Activated naive CD8-positive, alpha-beta T cell treated with anti-CD3 and anti-CD28 coated beads, Interleukin-2, amount 10 ng/mL, durations not matched to agents 7 days and 5 days (primary cell): ENCODE measurements at regions not wholly inside any gene's neighbourhood (a gene's known extent, or its start where the extent isn't known, plus 50 kb on each side); places are given as distances from the start of the nearest gene placed in this dataset.

ENCODE experiments used
- ATAC-seq: fragments of 150-1000 bp; cut with Tn5 transposase; one replicate; pipeline ENCODE4 v1.10.0; 2021; ENCODE audit warnings: low read depth, moderate library complexity
- POLR2A ChIA-PET: fragments of 350-600 bp; sonication (Branson Sonifier 250); formaldehyde crosslinking; loops from one replicate; lab custom pipeline; 2021; ENCODE audit warnings: antibody characterized with exemption; lab: Charles Lee
- DNase-seq: peaks from one replicate; pipeline ENCODE4 v3.0.0; 2021
- H3K27ac Mint-ChIP-seq: one replicate; pipeline ENCODE4 v1.8.0; 2022; ENCODE audit warnings: mild to moderate bottlenecking, mixed read lengths
- H3K27me3 Mint-ChIP-seq: one replicate; pipeline ENCODE4 v1.8.0; 2022; ENCODE audit warnings: mild to moderate bottlenecking, moderate library complexity, mixed read lengths
- H3K36me3 Mint-ChIP-seq: one replicate; pipeline ENCODE4 v1.8.0; 2021; ENCODE audit warnings: mild to moderate bottlenecking, mixed read lengths
- H3K4me1 Mint-ChIP-seq: one replicate; pipeline ENCODE4 v1.8.0; 2021; ENCODE audit warnings: mixed read lengths
- H3K4me3 Mint-ChIP-seq: one replicate; pipeline ENCODE4 v1.8.0; 2022; ENCODE audit warnings: mild to moderate bottlenecking, moderate library complexity, mixed read lengths
- H3K9me3 Mint-ChIP-seq: one replicate; pipeline ENCODE4 v1.8.0; 2021; ENCODE audit warnings: mixed read lengths

DNA sequence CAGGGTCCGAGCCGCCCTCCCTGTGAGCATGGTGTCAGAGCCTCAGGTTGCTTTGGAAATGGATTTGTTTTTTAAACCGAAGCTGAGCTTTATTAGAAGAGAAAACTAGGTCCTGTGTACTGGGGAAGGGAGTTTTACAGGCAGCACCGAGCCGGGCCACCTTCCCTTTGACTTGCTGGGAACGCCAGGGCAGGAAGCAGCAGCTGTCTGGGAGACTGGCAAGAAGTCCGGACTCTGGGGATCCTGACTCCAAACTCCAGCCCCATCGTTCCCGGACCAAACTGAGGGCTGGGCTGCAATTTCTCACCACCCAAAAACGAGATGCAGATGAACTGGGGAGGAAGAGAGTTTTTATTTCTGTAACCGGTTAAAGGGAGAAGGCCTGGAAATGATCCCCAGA is 214.9 kb upstream of the KCNG1 start:
- ATAC-seq (no peak), DNase-seq (no peak)
- H3K27ac Mint-ChIP-seq: no peak overlapping the region
- peaks cover 4% of the 10 kb centered on the region for H3K9me3 Mint-ChIP-seq
- POLR2A ChIA-PET: no interaction called here
- no peaks in the 10 kb centered on the region for H3K36me3 Mint-ChIP-seq
- H3K27me3 Mint-ChIP-seq: peaks cover 15% of the 10 kb centered on the region
- no peak overlapping the region for H3K4me3 Mint-ChIP-seq
- no peaks in the 10 kb centered on the region for H3K4me1 Mint-ChIP-seq

GRCh38 chr20:51237278-51237677 is 214.4 kb upstream of the KCNG1 start:
- H3K9me3 Mint-ChIP-seq: peaks cover 3% of the 10 kb centered on the region
- H3K4me1 Mint-ChIP-seq: no peaks in the 10 kb centered on the region
- peaks cover 17% of the 10 kb centered on the region for H3K27me3 Mint-ChIP-seq
- H3K27ac Mint-ChIP-seq: no peak overlapping the region
- DNase-seq (no peak), ATAC-seq (no peak)
- POLR2A ChIA-PET: no interaction called here
- no peak overlapping the region for H3K4me3 Mint-ChIP-seq
- H3K36me3 Mint-ChIP-seq: no peaks in the 10 kb centered on the region

DNA sequence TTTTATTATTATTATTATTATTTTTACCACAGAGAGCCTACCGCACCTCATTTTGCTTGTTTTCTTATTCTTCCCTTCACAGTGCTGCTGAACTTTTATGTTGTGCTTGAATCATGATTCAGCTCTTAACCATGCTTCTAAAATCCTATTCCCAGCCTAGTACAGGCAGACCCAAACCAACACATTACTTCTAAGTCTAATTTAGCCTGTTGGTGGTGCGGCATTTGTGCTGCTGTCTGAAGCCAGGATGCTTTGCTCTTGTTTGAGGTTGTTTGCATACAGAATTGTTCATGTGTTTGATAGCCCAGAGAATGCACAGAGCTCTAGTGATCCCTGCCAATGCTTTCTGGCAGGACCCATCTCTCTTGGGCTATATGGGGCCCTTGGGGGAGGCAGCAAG is 213.5 kb upstream of the KCNG1 start:
- ATAC-seq (no peak), DNase-seq (no peak)
- POLR2A ChIA-PET: no interaction called here
- Mint-ChIP-seq H3K4me3 (no peak overlapping the region), H3K9me3 (no peaks in the 10 kb centered on the region), H3K27me3 (peaks cover 18% of the 10 kb centered on the region), H3K27ac (no peak overlapping the region), H3K36me3 (no peaks in the 10 kb centered on the region), H3K4me1 (no peaks in the 10 kb centered on the region)

GRCh38 chr20:51233345-51233744 is 210.4 kb upstream of the KCNG1 start:
- no peak overlapping the region for H3K4me3 Mint-ChIP-seq
- POLR2A ChIA-PET: no interaction called here
- H3K9me3 Mint-ChIP-seq: no peaks in the 10 kb centered on the region
- no peaks in the 10 kb centered on the region for H3K4me1 Mint-ChIP-seq
- H3K27me3 Mint-ChIP-seq: peaks cover 17% of the 10 kb centered on the region
- H3K27ac Mint-ChIP-seq: no peak overlapping the region
- ATAC-seq (no peak), DNase-seq (no peak)
- H3K36me3 Mint-ChIP-seq: no peaks in the 10 kb centered on the region

DNA sequence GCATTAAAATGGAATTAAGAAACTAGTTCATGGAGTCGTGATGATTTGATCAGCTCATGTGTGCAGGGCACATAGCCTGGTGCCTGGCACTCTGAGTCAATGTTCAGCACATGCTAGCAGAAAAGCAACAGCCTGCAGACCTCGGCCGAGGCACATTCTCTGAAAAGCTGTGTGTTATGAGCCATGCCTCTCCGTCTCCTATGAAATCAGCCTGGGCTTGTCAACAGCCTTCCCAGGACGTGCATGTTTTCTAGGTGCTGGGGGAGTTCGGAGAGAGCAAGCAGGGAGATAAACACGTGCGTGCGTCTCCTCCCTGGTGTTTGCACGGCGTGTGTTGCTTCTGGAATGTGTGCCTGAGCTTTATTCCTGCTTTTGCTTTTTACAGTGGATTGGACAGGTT is 207.8 kb upstream of the KCNG1 start:
- H3K27ac Mint-ChIP-seq: no peak overlapping the region
- H3K4me3 Mint-ChIP-seq: no peak overlapping the region
- H3K4me1 Mint-ChIP-seq: no peaks in the 10 kb centered on the region
- no peaks in the 10 kb centered on the region for H3K36me3 Mint-ChIP-seq
- no peaks in the 10 kb centered on the region for H3K9me3 Mint-ChIP-seq
- ATAC-seq (no peak), DNase-seq (no peak)
- POLR2A ChIA-PET: no interaction called here
- peaks cover 17% of the 10 kb centered on the region for H3K27me3 Mint-ChIP-seq

- no peaks in the 10 kb centered on the region for H3K4me1 Mint-ChIP-seq
- DNase-seq (no peak), ATAC-seq (no peak)
- H3K27ac Mint-ChIP-seq: no peak overlapping the region
- POLR2A ChIA-PET: no interaction called here
- no peak overlapping the region for H3K4me3 Mint-ChIP-seq
- peaks cover 7% of the 10 kb centered on the region for H3K27me3 Mint-ChIP-seq
- H3K9me3 Mint-ChIP-seq: no peaks in the 10 kb centered on the region
- no peaks in the 10 kb centered on the region for H3K36me3 Mint-ChIP-seq
These were observed 205.9 kb upstream of the KCNG1 start for GRCh38 chr20:51228763-51229162.

GRCh38 chr20:51227744-51228143 is 204.8 kb upstream of the KCNG1 start:
- peaks cover 4% of the 10 kb centered on the region for H3K27me3 Mint-ChIP-seq
- POLR2A ChIA-PET: no interaction called here
- H3K4me1 Mint-ChIP-seq: no peaks in the 10 kb centered on the region

GRCh38 chr20:51223183-51223720 is 200.3 kb upstream of the KCNG1 start:
- Mint-ChIP-seq H3K27me3 (peaks cover 29% of the 10 kb centered on the region), H3K36me3 (no peaks in the 10 kb centered on the region), H3K27ac (no peak overlapping the region), H3K9me3 (no peaks in the 10 kb centered on the region), H3K4me3 (no peak overlapping the region), H3K4me1 (peaks cover 11% of the 10 kb centered on the region)
- POLR2A ChIA-PET: interaction anchor here (0.6 kb wide), 1 partner anchor 498 kb away, joined by 7 read pairs; no protein-coding TSS in a partner anchor
- ATAC-seq: no peak
- DNase-seq: no peak

More at GRCh38 chr20:51227744-51228143, 204.8 kb upstream of the KCNG1 start:
- no peak overlapping the region for H3K4me3 Mint-ChIP-seq
- no peak for DNase-seq
- no peak overlapping the region for H3K27ac Mint-ChIP-seq
- no peaks in the 10 kb centered on the region for H3K36me3 Mint-ChIP-seq
- no peak for ATAC-seq
- no peaks in the 10 kb centered on the region for H3K9me3 Mint-ChIP-seq

DNA sequence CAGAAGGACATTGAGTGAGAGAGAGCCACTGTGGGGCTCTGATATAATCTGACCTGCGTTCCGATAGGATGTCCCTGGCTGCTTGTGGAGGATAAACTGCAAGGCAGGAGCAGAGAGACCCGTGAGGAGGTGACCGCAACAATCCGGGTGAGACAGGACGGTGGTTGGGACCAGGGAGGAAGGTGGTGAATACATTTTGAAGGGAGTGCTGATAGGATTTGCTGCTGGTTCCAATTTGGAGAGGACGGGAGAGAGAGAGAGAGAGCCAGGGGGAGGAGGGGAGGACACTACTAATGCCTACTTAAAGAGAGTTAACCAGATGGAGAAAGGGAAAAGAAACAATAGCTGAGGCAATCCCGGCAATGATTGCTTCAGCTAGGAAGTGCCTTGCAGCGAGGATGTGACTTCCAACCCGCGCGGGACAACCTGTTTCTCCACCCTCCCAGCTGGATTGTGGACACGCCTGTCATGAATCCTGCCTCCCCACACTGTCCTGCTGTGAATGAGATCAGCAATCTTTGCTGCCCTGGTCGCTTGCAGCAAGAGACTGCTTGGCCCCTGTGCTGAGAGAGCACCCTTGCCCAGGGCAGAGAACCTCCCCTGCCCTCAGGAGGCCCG is 199.0 kb upstream of the KCNG1 start:
- no peak overlapping the region for H3K4me3 Mint-ChIP-seq
- H3K27me3 Mint-ChIP-seq: peaks cover 37% of the 10 kb centered on the region
- no peak for DNase-seq
- H3K4me1 Mint-ChIP-seq: peaks cover 11% of the 10 kb centered on the region
- no peak for ATAC-seq
- POLR2A ChIA-PET: no interaction called here
- peaks cover 5% of the 10 kb centered on the region for H3K9me3 Mint-ChIP-seq
- no peaks in the 10 kb centered on the region for H3K36me3 Mint-ChIP-seq
- no peak overlapping the region for H3K27ac Mint-ChIP-seq

DNA sequence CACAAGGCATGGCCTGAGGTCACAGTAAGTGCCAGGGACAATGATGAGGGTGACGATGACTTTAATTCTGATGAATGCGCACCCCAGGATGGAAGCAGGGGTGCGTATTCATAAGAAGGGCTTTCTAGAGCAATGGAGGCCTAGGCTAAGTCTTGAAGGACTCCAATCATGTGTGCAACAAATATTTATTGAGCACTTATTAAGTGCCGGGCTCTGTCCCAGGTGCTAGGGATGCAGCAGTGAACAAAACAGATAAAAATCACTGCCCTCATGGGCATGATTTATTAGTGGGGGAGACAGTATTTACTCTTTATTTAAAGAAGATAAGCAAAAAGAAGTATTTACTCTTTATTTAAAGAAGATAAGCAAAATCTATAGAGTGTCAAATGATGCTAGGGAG is 198.2 kb upstream of the KCNG1 start:
- no peak for ATAC-seq
- Mint-ChIP-seq H3K4me3 (no peak overlapping the region), H3K27me3 (peaks cover 39% of the 10 kb centered on the region), H3K9me3 (peaks cover 8% of the 10 kb centered on the region), H3K36me3 (no peaks in the 10 kb centered on the region), H3K4me1 (peaks cover 11% of the 10 kb centered on the region), H3K27ac (no peak overlapping the region)
- DNase-seq: no peak
- POLR2A ChIA-PET: no interaction called here

- Mint-ChIP-seq H3K27me3 (peaks cover 41% of the 10 kb centered on the region), H3K4me3 (no peak overlapping the region)
These were observed 197.4 kb upstream of the KCNG1 start for GRCh38 chr20:51220293-51220706.

DNA sequence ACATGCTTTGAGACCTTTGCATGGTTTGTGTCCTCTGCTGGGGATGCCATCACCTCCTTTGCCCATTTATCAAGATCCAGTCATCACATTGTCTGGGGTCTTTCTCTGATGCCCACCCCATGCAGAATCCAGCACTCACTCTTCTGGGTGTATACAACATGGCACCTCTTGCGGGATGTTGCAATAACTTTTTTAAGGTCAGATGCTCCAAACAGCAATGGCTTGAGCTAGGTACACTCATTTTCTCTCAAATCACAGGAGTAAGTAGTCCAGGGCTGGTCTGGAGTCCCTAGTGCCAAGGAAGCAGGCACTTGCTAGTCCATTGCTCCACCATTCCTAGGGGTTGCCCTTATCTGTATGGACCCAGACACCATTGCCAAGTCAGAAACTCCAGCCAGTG is 196.6 kb upstream of the KCNG1 start:
- Mint-ChIP-seq H3K4me3 (no peak overlapping the region), H3K9me3 (peaks cover 8% of the 10 kb centered on the region), H3K36me3 (no peaks in the 10 kb centered on the region), H3K27ac (no peak overlapping the region), H3K4me1 (peaks cover 11% of the 10 kb centered on the region), H3K27me3 (peaks cover 44% of the 10 kb centered on the region)
- DNase-seq: no peak
- POLR2A ChIA-PET: no interaction called here
- ATAC-seq: no peak

More at GRCh38 chr20:51220293-51220706, 197.4 kb upstream of the KCNG1 start:
- Mint-ChIP-seq H3K4me1 (peaks cover 11% of the 10 kb centered on the region), H3K27ac (no peak overlapping the region), H3K36me3 (no peaks in the 10 kb centered on the region), H3K9me3 (peaks cover 8% of the 10 kb centered on the region)
- DNase-seq (peak; percentile 78), ATAC-seq (peak; percentile 58)
- POLR2A ChIA-PET: no interaction called here

DNA sequence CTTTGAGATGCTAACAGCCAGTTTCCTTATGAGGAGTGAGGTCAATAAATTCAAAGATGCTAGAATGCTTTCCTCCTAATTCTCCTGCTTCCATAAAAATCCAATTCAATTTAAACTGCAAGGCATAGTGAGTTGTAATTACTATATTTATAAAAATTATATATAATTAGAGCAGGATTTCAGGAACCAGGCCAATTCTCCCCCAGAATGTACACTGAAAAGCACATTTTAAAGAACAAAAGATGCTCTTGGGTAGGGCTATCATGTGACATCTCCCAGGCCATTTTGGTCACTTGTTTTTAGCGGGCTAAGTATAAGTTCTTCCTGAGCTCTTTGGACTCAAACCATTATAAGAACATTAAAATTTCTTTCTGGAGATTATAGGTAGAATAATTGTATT is 195.7 kb upstream of the KCNG1 start:
- no peak overlapping the region for H3K27ac Mint-ChIP-seq
- peaks cover 11% of the 10 kb centered on the region for H3K4me1 Mint-ChIP-seq
- DNase-seq (no peak), ATAC-seq (no peak)
- POLR2A ChIA-PET: no interaction called here
- H3K36me3 Mint-ChIP-seq: no peaks in the 10 kb centered on the region
- no peak overlapping the region for H3K4me3 Mint-ChIP-seq
- H3K27me3 Mint-ChIP-seq: peaks cover 44% of the 10 kb centered on the region
- H3K9me3 Mint-ChIP-seq: peaks cover 8% of the 10 kb centered on the region

- H3K4me1 Mint-ChIP-seq: peaks cover 11% of the 10 kb centered on the region
- no peak overlapping the region for H3K27ac Mint-ChIP-seq
- ATAC-seq (no peak), DNase-seq (no peak)
- POLR2A ChIA-PET: no interaction called here
- H3K9me3 Mint-ChIP-seq: peaks cover 8% of the 10 kb centered on the region
- no peak overlapping the region for H3K4me3 Mint-ChIP-seq
- no peaks in the 10 kb centered on the region for H3K36me3 Mint-ChIP-seq
- H3K27me3 Mint-ChIP-seq: peaks cover 47% of the 10 kb centered on the region
These were observed 194.6 kb upstream of the KCNG1 start for GRCh38 chr20:51217347-51218045.
